GM18502 (cell line): ENCODE measurements at regions not wholly inside any gene's neighbourhood (a gene's known extent, or its start where the extent isn't known, plus 50 kb on each side); places are given as distances from the start of the nearest gene placed in this dataset.

ENCODE experiments used
- ATAC-seq: cut with Tn5 transposase; IDR thresholded peaks from one replicate; pipeline ENCODE4 v1.9.1; 2021; ENCODE audit warnings: mild to moderate bottlenecking; ENCODE audit not compliant: unreplicated experiment, poor library complexity

DNA sequence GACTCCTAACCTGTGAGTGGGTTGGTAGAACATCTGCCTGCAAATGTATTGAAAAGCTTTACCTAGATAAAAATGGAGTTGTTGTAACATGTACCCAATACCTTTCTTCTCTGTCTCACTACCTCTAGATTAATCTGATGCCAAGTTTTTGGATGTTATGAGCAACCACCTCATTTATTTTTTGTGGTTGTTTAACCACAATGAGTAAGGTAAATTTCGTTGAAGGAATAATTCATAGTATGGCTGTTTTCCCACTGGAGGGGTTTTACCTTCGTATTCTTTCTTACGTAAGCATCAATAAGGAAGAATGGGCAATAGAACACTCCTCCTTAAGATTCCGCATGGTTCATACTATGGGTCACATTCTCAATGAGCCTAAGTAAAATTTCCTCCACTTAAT is 165.4 kb downstream of the CDH26 start:
- no peak for ATAC-seq

DNA sequence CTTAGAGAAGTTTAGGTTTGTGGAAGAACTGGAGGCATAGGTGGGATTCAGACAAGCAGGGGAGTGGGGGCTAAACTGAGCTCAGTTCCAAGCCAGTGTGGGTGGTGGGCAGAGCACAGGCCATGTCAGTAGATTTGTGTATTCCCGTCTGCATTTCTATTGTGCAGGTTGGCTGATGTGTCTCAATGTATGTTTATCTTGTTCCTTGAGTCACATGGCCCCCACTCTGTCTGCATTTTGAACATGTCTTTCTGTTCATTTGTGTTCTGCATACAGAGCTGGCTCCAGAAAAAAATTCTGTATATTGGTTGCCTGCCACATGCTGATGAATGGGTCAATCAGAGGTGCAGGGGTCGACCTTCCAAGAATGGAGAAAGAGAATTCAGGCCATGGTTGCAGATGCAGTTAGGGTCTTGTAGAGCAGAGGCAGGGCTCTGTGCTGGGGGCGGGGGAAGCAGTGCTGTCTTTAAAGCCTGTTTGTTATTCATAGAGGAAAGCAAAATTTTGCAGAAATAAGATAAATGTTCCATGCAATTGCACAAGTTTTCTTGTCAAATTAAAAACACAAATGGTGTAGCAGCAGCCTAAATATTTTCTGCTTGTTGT is 166.7 kb downstream of the CDH26 start:
- no peak for ATAC-seq

DNA sequence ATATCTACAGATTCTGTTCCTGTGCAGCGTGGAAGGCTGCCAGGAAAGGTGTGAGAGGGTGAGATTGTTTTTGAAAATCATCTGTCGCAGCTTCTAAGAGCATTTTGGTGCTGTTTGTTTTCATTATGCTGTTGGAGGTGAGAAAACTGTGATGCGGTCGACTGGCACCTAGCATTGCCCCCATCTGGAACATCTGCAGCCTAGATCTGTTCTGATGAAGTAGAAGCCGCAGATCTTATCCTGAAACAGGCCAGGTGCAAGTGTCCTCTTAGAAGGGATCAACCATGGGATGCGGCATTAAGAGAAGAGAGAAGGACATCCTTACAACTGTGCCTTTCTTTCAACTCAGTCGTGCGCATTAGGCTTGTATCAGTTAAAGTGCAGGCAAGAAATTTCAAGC is 167.3 kb downstream of the CDH26 start:
- ATAC-seq = no peak

DNA sequence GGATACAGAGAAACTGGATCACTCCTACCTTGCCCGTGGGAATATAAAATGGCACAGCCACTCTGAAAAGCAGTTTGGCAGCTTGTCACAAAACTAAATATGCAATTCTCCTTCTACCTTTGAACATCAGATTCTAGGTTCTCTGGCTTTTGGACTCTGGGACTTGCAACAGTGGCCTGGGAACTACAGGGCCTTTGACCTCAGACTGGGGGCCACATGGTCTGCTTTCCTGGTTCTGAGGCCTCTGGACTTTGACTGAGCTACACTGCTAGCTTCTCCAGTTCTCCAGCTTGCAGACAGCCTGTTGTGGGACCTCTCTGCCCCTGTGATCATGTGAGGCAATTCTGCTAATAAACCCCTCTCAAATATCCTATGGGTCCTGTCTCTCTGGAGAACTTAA is 168.8 kb downstream of the CDH26 start:
- ATAC-seq = no peak

DNA sequence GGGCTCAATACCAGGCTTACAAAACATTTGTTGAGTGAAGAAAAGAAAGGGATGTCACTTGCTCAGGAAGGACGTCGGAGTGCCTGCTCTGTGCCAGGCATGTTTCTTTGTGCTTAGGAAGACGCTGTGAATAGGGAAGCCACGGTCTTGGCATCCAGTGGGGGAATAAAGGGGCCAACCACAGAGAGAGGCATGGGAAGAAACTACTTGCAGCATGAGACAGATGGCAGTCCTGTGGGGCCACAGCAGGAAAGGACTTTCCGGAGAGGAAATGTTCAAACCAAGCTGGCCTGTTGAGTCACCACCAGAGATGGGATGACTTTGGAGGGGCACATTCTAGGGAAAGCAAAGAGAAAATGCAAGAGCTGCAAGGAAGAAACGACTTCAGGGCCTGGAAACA is 173.2 kb downstream of the CDH26 start:
- ATAC-seq = no peak

DNA sequence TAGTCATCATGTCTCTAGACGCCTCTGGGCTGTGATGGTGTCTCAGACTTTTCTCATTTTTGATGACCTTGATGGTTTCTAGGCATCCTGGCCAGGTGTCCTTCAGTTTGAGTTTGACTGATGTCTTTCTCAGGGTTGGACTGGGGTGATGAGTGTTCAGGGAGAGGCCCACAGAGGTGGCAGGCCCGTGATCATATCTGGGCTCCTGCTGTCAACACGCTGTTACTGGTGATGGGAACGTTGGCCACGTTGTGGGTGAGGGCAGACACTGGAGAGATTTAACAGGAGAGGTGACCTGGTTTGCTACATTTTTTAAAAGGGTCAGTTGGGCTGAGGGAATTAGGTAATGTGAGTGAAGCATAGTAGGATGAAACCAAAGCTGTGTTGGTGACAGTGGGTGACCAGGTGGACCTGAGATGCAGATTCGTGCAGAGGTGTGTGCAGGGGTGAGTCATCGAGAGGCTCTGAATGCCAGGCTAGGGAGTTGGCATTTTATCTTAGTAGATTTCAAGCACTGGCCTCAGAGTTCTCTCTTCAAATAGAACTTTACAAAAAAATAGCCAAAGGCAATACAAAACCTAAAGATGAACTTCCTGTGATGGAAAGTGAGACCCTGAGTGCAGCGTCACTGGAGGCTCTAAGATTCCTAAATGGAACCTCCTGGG is 174.1 kb downstream of the CDH26 start:
- ATAC-seq = no peak

DNA sequence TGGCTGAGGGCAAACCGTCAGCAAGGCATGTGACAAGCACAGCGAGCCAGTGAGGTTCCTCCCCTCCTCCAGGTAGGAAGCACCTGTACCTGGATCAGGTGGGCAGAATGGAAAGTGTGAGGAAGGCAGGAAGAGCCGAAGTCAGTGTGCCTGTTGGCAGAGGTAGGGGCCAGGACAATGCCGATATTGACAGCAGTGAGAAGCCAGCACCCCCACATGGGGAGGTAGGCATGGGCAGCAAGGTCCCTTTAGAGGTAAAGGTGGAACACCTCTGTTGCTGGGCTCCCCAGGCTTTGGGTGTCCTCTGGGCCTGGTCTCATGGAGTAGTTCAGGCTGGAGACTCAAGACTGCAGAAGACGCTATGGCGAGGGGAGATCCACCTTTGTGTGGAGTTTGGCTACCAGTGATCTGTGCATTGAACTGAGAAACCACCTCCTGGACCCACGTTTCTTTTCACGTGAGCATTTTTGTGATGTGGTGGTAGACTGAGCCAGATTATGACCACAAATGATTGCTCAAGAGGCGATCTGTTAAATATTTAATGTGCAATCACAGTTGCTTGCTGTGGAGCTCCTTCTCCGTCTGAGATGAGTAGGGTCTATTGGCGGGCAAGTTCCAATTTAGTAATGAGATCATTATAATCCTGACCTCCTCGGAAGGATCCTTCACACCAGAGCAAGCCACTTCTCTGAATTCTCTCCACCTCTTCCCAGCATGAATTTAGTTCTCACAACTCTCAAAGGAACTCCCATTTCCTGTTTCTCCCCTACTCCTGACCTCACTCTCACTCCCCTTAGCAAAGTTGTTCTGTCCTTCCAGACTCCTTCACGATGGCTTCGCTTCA is 174.8 kb downstream of the CDH26 start:
- no peak for ATAC-seq

DNA sequence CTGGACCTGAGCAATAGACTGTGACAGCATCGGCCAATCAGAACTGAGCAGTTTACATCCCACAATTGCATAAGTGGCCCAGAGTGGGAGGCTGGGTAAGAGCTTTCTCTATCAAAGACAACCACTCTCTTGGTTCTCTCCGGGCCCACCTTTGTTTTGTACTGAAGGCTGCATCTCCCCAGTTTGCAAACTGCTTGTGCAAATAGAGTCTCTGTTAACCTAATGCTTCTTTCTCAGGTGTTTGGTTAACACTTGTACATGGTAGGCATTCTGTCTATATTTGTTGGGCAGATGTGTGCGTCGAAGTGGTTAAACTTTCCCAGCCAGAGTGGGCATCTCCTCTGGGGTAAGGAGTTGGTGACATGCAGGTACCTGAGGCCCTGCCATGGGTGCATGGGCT is 177.1 kb downstream of the CDH26 start:
- ATAC-seq = no peak

DNA sequence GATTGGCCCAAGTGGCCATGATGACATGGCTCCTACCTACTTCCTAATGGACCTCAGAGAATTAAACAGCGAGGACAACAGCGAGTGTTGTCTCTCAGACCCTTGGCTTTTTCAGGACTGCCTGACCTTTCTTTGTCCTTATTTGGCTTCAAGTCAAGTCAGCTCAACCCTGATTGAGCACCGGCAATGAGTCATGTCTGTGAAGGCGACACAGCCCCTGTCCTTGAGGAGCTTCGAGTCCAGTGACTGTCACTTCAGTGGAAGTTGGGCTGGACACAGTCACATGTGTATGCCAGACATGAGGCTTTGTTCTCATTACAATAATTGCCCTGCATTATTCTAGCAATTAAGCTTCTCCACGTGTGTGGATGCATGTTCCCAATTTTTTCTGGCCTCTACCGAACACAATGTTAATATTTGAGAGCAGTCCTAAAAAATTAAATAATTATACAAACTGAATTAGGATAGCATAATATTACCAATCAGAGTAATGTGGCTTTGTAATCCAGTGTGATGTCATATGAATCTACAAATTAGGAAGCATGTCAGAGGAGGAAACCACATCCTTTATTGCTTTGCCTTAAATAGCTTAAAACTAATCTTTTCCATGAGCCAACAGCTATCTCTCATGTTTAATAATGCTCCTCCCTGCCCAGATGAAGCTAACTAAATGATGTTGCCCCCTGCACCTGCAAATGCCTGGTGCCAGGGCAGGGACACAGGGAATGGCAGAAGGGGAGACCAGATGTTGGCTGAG is 178.6 kb downstream of the CDH26 start:
- no peak for ATAC-seq

DNA sequence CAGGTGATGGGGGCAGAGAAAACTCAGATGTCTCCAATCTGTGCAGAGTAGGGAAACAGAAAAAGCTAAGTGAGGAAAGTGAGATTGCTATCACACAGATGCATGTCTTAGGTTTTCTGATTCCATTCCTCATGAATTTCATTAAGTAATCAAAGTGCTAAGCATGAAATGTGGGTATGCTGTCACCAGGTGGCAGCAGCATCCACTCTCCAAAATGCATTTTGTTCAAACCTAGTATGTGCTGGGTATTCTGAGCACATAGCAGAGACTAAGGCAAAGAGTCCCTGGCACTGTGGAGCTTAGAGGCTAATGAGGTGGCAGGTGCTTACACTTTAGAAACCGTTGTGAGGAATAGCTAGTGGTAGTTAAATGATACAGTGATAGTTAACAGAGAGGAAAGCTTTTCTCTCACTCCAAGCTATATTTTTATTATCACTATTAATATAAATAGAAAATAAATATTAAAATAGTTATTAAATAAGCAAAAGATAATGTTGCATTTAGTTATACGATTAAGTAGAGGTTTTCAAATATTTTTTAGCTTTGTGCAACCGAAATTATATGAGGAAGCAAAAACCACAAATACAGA is 179.5 kb downstream of the CDH26 start:
- no peak for ATAC-seq

DNA sequence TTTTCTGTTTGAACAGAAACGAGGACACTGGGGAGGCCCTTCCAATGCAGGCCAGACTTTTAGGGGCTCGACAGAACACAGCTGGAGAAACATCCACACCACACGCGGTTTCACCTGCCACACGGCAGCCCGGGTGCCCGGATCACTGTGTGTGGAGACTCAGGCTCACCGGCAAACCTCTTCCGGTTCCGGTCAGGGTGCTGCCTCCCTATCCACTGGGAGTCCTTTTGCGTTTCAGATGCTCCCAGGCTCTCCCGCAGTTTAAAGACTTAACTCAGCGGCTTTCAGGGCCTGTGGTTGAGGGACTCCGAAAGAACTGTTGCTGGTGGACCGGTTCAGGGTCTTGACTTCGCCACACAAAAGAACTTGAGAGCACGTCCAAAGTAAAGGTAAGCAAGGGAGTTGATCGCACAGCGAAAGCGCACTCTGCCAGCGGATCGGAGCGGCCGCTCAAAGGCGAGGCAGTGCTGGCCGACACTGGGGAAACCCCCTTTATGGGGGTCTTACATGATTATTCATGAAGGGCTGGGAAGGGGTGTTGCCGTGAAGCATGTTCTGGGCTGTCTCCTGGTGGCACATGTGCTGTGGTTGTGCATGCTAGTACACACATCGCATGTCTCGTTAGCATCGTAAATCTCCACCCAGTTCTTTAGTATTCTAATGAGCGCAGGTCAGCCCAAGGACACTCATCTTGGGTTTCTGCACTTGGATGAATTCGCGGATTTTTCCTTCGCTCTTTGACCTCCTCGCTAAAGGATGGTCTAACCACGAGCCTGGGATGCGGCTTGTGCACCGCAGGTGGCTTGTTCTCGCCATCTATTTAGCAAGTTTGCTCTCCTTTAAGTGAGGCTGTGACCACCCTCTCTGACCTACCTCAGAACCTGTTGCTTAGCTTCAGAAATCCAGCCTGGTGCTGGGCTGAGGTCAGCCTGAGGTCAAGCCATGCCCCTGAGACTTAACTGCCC is 180.3 kb downstream of the CDH26 start:
- ATAC-seq = no peak

DNA sequence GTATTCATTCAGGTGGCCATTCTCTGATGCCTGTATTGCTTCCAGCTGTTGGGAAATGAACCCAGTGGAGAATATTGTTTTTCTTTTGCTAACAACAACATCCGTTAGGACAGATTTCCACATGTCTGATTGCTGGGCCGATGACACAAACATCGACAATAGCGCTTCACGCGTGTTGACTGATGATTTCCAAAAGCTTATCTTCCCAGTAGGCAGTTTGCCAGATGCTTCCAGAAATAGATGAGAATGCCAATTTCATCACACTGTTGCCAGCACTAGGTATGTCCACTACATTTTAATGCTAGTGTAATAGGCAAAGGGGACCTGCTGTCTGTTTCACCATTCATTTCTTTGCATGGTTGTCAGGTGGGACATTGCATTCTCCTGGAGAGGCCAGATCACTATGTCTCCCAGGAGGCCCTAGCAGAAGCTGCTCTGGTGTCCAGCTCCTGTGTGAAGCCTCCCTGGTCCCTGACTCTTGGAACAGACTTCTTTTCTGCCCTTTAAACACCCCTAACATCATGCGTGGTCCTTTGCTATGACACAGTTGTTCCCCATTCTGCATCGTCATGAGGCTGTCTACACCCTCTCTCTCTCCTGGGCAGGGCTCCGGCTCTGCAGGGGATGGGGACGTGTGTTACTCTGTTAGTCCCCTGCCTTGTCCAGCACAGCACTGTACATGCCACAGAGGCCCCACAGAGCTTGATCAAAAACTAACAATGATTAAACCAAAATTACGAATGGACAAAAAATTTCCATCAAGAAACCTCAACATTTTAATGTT is 181.6 kb downstream of the CDH26 start:
- ATAC-seq = no peak

DNA sequence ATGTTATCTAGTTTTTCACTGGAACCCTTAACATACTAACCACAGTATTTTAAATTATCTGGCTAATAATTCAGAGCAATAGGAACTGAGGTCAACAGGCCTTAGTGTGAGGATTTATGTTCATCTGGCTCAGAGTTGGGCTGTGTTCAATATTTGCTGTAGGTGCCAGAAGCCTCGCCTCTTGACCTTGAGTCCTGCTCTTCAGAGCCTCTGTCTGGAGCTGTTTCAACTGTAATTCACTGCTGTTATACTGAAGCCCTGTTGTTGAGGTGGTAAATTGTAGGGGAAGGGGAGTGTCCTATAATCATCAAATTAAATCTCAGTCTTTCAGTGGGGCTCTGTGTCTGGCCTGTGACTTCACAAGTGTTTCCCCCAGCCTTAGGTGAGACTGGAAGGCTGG is 184.4 kb downstream of the CDH26 start:
- no peak for ATAC-seq

DNA sequence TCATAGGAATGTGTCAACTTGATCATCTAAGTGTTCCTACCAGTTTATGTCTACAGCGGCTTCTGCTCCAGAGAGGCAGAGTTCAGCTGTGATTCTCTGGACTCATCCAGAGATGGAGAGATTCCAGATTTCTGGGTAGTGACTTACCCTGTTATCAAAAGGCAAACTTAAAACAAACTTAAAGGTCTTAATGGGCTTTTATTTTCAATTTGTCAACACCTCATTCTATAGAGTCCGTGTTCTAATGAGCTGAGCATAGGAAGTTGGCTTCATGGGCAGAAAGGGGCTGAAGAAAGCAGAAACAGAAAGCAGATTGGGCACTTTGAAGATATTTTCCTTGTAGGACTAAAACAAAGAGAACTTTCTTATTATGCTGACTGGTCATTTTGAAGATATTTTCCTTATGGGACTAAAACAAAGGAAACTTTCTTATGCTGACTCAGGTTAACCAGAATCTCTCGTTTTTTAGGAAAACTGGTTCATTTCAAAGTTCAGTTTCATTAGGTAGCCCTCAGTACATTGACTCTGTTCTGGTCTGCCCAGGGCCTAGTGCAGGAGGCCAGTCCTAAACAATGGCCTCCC is 185.1 kb downstream of the CDH26 start:
- no peak for ATAC-seq

DNA sequence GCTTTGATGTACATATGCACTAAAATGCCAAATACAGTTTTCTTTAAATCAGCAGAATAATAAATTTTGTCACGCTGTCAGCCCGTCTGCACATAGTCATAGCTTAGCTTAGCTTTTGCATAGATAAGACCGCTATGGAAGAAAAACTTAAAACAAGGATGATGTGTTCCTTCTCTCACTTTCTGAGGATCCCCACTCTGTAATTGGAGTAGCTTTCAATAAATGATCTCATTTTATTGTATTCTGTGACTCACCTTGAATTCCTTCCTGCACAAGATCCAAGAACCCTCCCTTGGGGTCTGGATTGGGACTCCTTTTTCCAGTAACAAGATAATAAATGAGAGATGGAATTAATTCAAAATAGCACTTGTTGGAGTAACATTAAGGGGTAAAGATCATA is 186.2 kb downstream of the CDH26 start:
- no peak for ATAC-seq

DNA sequence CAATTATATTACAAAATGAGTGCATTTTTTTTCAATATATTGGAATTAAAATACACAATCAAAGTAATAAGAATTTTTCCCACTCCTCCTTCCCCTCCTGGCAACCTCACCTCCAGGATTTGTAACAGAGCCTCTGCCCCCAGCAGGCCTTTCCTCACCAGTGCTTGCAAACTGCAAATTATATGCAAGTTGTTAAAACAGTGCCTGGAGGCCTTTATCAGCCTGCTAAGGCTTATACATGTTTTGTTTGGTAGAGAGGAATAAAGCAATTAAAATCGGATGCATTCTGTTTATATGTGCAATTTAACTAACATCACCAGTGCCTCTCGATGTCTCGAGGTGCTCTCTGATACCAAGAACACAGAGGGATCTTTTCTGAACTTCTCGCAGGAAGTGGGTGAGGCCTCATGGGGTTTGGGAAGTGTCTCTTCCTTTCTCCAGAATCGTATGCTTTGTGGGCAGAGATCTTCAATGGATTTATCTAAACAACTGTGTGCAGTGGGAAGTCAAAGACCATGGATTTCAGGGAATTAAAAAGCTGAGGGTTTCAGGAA is 186.8 kb downstream of the CDH26 start:
- ATAC-seq = no peak

DNA sequence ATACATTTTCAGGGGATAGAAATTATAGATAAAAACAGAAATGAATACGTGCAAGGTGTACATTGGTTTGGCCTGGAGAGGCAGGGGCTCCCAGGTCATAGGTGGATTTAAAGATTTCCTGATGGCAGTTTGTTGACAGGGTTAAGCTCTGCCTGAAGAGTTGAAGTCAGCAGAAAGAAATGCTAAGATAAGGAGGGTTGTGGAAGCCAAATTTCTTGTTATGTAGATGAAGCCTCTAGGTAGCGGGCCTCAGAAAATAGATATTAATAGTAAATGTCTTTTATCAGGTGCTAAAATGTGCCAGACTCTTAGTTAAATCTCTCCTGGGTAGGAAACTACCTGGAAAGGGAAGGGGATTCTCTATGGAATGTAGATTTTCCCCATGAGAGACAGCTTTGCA is 188.8 kb downstream of the CDH26 start:
- ATAC-seq = no peak

DNA sequence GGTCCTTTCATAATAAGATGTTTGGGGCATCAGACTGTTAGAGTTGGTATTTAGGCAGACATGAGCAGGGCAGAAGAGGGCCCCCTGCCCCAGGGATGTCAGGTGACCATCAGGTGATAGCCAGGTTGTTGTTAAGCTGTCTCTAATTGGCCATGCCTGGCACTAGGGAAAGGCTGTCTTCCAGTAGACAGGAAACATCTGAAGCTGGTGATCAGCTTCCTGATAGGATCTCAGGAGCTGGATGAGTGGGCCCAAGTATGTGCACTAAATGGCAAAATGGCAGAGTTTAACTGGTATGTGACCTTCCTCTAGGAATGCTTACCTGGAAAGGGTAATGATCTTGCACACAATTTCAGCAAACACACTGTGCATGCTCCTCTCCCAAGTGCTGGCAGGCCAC is 190.7 kb downstream of the CDH26 start:
- ATAC-seq = no peak
